IMR-90 (cell line): ENCODE measurements at regions not wholly inside any gene's neighbourhood (a gene's known extent, or its start where the extent isn't known, plus 50 kb on each side); places are given as distances from the start of the nearest gene placed in this dataset.

Experiments
- ATAC-seq: fragments of 200-7000 bp; cut with Tn5 transposase; 2 replicates; pipeline ENCODE4 v1.9.1; 2020; ENCODE audit warnings: low read depth, mild to moderate bottlenecking, moderate library complexity
- BruUV-seq: library from RNA; stranded (reverse); fragments of 400-500 nt; replicated peaks from 2 replicates; lab custom pipeline; 2021; lab: Mats Ljungman, UMichigan
- CTCF ChIA-PET: fragments of 300-600 bp; formaldehyde crosslinking; extraction: SDS; loops from one replicate; lab custom pipeline; 2021; ENCODE audit warnings: antibody characterized with exemption; lab: Yijun Ruan, JAX
- POLR2A ChIA-PET: fragments of 300-600 bp; sonication (Branson Sonifier 250); formaldehyde crosslinking; loops from one replicate; lab custom pipeline; 2022; ENCODE audit warnings: antibody characterized with exemption; ENCODE audit not compliant: unreplicated experiment; lab: Charles Lee
- DNase-seq: peaks from one replicate; pipeline ENCODE4 v3.0.0; 2013
- H2AFZ ChIP-seq: replicated peaks from 2 replicates; pipeline ENCODE3; 2013; ENCODE audit warnings: low read length, mild to moderate bottlenecking; ENCODE audit not compliant: poor library complexity
- H2AK5ac ChIP-seq: 2 replicates; pipeline ENCODE4 v1.6.1; 2013; ENCODE audit warnings: low read depth, low read length, inconsistent platforms
- H2AK9ac ChIP-seq: replicated peaks from 2 replicates; pipeline ENCODE3; 2013; ENCODE audit warnings: mild to moderate bottlenecking, low read depth, low read length, moderate library complexity; ENCODE audit not compliant: poor library complexity
- H2BK120ac ChIP-seq: 2 replicates; pipeline ENCODE4 v1.6.1; 2013; ENCODE audit warnings: low read depth, low read length, inconsistent platforms
- H2BK15ac ChIP-seq: 3 replicates; pipeline ENCODE4 v1.6.1; 2013; ENCODE audit warnings: low read depth, low read length, inconsistent platforms
- H2BK20ac ChIP-seq: 2 replicates; pipeline ENCODE4 v1.6.1; 2013; ENCODE audit warnings: low read depth, mild to moderate bottlenecking, inconsistent platforms, low read length, moderate library complexity
- H2BK5ac ChIP-seq: 2 replicates; pipeline ENCODE4 v1.6.1; 2013; ENCODE audit warnings: mild to moderate bottlenecking, low read depth, low read length, inconsistent platforms; ENCODE audit not compliant: poor library complexity, severe bottlenecking
- H3K14ac ChIP-seq: replicated peaks from 2 replicates; pipeline ENCODE4 v1.6.1; 2013; ENCODE audit warnings: low read depth, low read length, inconsistent platforms
- H3K18ac ChIP-seq: 2 replicates; pipeline ENCODE4 v1.6.1; 2013; ENCODE audit warnings: low read depth, low read length, control low read depth
- H3K23ac ChIP-seq: 2 replicates; pipeline ENCODE4 v1.6.1; 2013; ENCODE audit warnings: low read depth, low read length, inconsistent platforms
- H3K27ac ChIP-seq: 2 replicates; pipeline ENCODE4 v1.5.1; 2013; ENCODE audit warnings: mild to moderate bottlenecking, control low read depth, low read length; ENCODE audit not compliant: insufficient read depth
- H3K27me3 ChIP-seq: 2 replicates; pipeline ENCODE4 v1.6.1; 2013; ENCODE audit warnings: low read length; ENCODE audit not compliant: control insufficient read depth, insufficient read depth
- H3K36me3 ChIP-seq: 2 replicates; pipeline ENCODE4 v1.6.1; 2013; ENCODE audit warnings: low read length, mixed read lengths; ENCODE audit not compliant: control insufficient read depth, insufficient read depth
- H3K4ac ChIP-seq: 2 replicates; pipeline ENCODE4 v1.6.1; 2013; ENCODE audit warnings: low read depth, low read length, inconsistent platforms
- H3K4me1 ChIP-seq: 2 replicates; pipeline ENCODE4 v1.6.1; 2013; ENCODE audit warnings: low read length, mixed read lengths; ENCODE audit not compliant: control insufficient read depth, insufficient read depth
- H3K4me2 ChIP-seq: 2 replicates; pipeline ENCODE4 v1.6.1; 2013; ENCODE audit warnings: low read depth, mild to moderate bottlenecking, control low read depth, low read length, moderate library complexity
- H3K4me3 ChIP-seq: 2 replicates; pipeline ENCODE4 v1.5.1; 2013; ENCODE audit warnings: low read depth, mild to moderate bottlenecking, control low read depth, low read length, moderate library complexity; ENCODE audit not compliant: insufficient read depth
- H3K56ac ChIP-seq: 2 replicates; pipeline ENCODE4 v1.6.1; 2013; ENCODE audit warnings: low read length, inconsistent platforms; ENCODE audit not compliant: insufficient read depth; ENCODE audit errors: extremely low read depth
- H3K79me1 ChIP-seq, 2 experiments: 2 replicates each; pipeline ENCODE4 v1.6.1; 2013; ENCODE audit warnings: low read length in 2 of 2, inconsistent platforms in 1 of 2, low read depth in 1 of 2
- H3K9ac ChIP-seq: 2 replicates; pipeline ENCODE4 v1.6.1; 2013; ENCODE audit warnings: low read depth, low read length, control low read depth
- H3K9me1 ChIP-seq: 2 replicates; pipeline ENCODE4 v1.6.1; 2013; ENCODE audit warnings: low read length, inconsistent platforms; ENCODE audit not compliant: insufficient read depth
- H3K9me3 ChIP-seq: 2 replicates; pipeline ENCODE4 v1.6.1; 2013; ENCODE audit warnings: low read length; ENCODE audit not compliant: control insufficient read depth, insufficient read depth
- H4K20me1 ChIP-seq: 2 replicates; pipeline ENCODE4 v1.6.1; 2013; ENCODE audit warnings: low read length, inconsistent platforms; ENCODE audit not compliant: insufficient read depth
- H4K5ac ChIP-seq: 2 replicates; pipeline ENCODE4 v1.6.1; 2013; ENCODE audit warnings: mild to moderate bottlenecking, low read depth, low read length, control low read depth
- H4K8ac ChIP-seq, 2 experiments: 2 replicates each; pipeline ENCODE4 v1.6.1; 2013; ENCODE audit warnings: low read depth in 2 of 2, low read length in 2 of 2, control low read depth in 1 of 2, inconsistent platforms in 1 of 2
- H4K91ac ChIP-seq: 2 replicates; pipeline ENCODE4 v1.6.1; 2013; ENCODE audit warnings: low read depth, low read length, inconsistent platforms; ENCODE audit not compliant: insufficient read depth
- CEBPB ChIP-seq: IDR thresholded peaks from 2 replicates; pipeline ENCODE4 v1.6.1; 2012; ENCODE audit warnings: low read depth, low read length, improper control_type of control experiment
- CHD1 ChIP-seq: IDR thresholded peaks from 2 replicates; pipeline ENCODE4 v1.6.1; 2012; ENCODE audit warnings: low read depth, low read length, improper control_type of control experiment
- FOS ChIP-seq: fragments of 150-350 bp; IDR thresholded peaks from 2 replicates; pipeline ENCODE4 v1.6.1; 2016; ENCODE audit warnings: low read depth, low read length
- MAFK ChIP-seq: IDR thresholded peaks from 2 replicates; pipeline ENCODE4 v1.6.1; 2012; ENCODE audit warnings: low read depth, low read length, improper control_type of control experiment
- MAZ ChIP-seq: IDR thresholded peaks from 2 replicates; pipeline ENCODE4 v1.6.1; 2012; ENCODE audit warnings: low read depth, mild to moderate bottlenecking, low read length, improper control_type of control experiment, moderate library complexity, borderline replicate concordance
- MXI1 ChIP-seq: IDR thresholded peaks from 2 replicates; pipeline ENCODE4 v1.6.1; 2012; ENCODE audit warnings: low read depth, mild to moderate bottlenecking, low read length, moderate library complexity, borderline replicate concordance
- NFE2L2 ChIP-seq: fragments of 150-350 bp; IDR thresholded peaks from 2 replicates; pipeline ENCODE4 v1.6.1; 2016; ENCODE audit warnings: low read depth, mild to moderate bottlenecking, low read length
- POLR2A ChIP-seq: IDR thresholded peaks from 2 replicates; pipeline ENCODE4 v1.6.1; 2012; ENCODE audit warnings: mild to moderate bottlenecking, low read depth, low read length
- RAD21 ChIP-seq: IDR thresholded peaks from 2 replicates; pipeline ENCODE4 v1.6.1; 2012; ENCODE audit warnings: low read length, improper control_type of control experiment
- RCOR1 ChIP-seq: IDR thresholded peaks from 2 replicates; pipeline ENCODE4 v1.6.1; 2012; ENCODE audit warnings: mild to moderate bottlenecking, low read length, improper control_type of control experiment; ENCODE audit not compliant: insufficient replicate concordance
- RFX5 ChIP-seq: IDR thresholded peaks from 2 replicates; pipeline ENCODE4 v1.8.0; 2012; ENCODE audit warnings: low read depth, mild to moderate bottlenecking, low read length, moderate library complexity
- SMC3 ChIP-seq: fragments of 150-350 bp; IDR thresholded peaks from 2 replicates; pipeline ENCODE4 v1.6.1; 2016; ENCODE audit warnings: low read depth, mild to moderate bottlenecking, antibody characterized with exemption, low read length, moderate library complexity
- WGBS, 2 experiments: methylation state at CpG; one replicate each; pipeline versions ENCODE4 v1.1.5 to v1.1.7; 2013; ENCODE audit warnings: missing lambda C conversion rate in 2 of 2; ENCODE audit not compliant: insufficient read length in 1 of 2; ENCODE audit errors: extremely low coverage in 2 of 2; 5-methylcytosine and 5-hydroxymethylcytosine counted together
- dilution Hi-C: fragments of 300-500 bp; cut with HindIII; formaldehyde crosslinking; loops from one replicate; pipeline ENCODE4 v1.14.3; 2018; ENCODE audit warnings: low sequenced_read_pairs; ENCODE audit not compliant: unreplicated experiment
- in situ Hi-C: fragments of 300-500 bp; cut with MboI; formaldehyde crosslinking; loops from 3 replicates; pipeline ENCODE4 v1.14.3; 2019; ENCODE audit warnings: low sequenced_read_pairs, inconsistent platforms, mixed read lengths
- intact Hi-C: fragments of 100-400 bp; cut with micrococcal nuclease; formaldehyde crosslinking; loops from 2 replicates; pipeline ENCODE4 v1.10.0; 2022
- TF ChIP-seq, protein P1 (sequence below): conservative IDR thresholded peaks from 2 replicates; pipeline ENCODE4 v1.5.1; 2012; ENCODE audit warnings: mild to moderate bottlenecking, low read depth, low read length, improper control_type of control experiment
- TF ChIP-seq, protein P2 (sequence below): fragments of 150-350 bp; IDR thresholded peaks from 2 replicates; pipeline ENCODE4 v1.6.1; 2016; ENCODE audit warnings: low read depth, mild to moderate bottlenecking, low read length, moderate library complexity, borderline replicate concordance
- TF ChIP-seq, protein P3 (sequence below): fragments of 150-350 bp; IDR thresholded peaks from 2 replicates; pipeline ENCODE4 v1.6.1; 2017; ENCODE audit warnings: mild to moderate bottlenecking, antibody characterized with exemption, low read length, low read depth

DNA sequence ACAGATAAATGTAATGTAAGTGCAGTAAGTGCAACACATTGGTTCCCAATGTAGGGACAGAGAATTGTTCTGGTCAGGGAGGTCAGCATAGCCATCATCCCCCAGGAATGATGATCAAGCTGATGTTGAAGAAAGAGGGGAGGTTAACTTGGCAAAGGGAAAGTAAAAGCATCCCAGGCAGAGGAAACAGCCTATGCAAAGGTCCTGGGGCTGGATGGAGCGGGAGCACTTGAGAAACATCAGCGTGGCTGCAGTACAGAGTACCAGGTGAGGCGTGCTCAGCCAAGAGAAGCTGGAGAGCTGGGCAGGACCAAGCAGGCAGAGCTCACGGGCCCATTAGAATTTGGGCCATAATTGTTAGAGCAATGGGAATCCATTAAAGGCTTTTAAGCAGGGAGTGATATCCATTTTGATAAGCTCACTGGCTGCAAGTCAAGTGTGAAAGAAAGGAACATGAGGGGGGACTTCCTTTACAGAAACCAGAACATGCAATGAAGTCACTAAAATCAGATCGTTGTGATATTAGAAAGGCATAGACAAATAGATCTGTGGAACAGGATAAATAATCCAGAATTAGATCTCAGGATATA lies 50.1 kb upstream of the HAND1 start:
- Histone ChIP-seq H2AFZ (no peak overlapping the region), H3K9me3 (no peaks in the 10 kb centered on the region), H3K9ac (no peak overlapping the region), H3K4me2 (no peak overlapping the region), H3K14ac (no peak overlapping the region), H3K56ac (no peak overlapping the region), H3K36me3 (no peaks in the 10 kb centered on the region), H3K4ac (no peak overlapping the region), H2BK5ac (no peak overlapping the region), H3K18ac (no peak overlapping the region), H2AK9ac (no peak overlapping the region), H4K20me1 (no peaks in the 10 kb centered on the region), H2AK5ac (no peak overlapping the region), H3K79me1 (no peaks in the 10 kb centered on the region), H2BK20ac (no peak overlapping the region), H3K23ac (no peak overlapping the region), H3K4me1 (no peaks in the 10 kb centered on the region), H2BK15ac (no peak overlapping the region), H4K91ac (no peak overlapping the region), H3K27ac (no peak overlapping the region), H3K9me1 (no peaks in the 10 kb centered on the region), H3K27me3 (peaks cover 24% of the 10 kb centered on the region), H4K5ac (no peak overlapping the region), H2BK120ac (no peak overlapping the region), H4K8ac (no peak overlapping the region), H3K4me3 (no peak overlapping the region)
- dilution Hi-C loops (no loop called here), in situ Hi-C loops (no loop called here), intact Hi-C loops (no loop called here)
- ChIA-PET CTCF (no interaction called here), POLR2A (no interaction called here)
- DNase-seq: no peak
- TF ChIP-seq SMC3 (no peak), RAD21 (no peak), NFE2L2 (no peak), CEBPB (no peak), MXI1 (no peak), FOS (no peak), MAZ (no peak), POLR2A (no peak), RCOR1 (no peak), MAFK (no peak), CHD1 (no peak), RFX5 (no peak)
- TF ChIP-seq, protein P1, sequence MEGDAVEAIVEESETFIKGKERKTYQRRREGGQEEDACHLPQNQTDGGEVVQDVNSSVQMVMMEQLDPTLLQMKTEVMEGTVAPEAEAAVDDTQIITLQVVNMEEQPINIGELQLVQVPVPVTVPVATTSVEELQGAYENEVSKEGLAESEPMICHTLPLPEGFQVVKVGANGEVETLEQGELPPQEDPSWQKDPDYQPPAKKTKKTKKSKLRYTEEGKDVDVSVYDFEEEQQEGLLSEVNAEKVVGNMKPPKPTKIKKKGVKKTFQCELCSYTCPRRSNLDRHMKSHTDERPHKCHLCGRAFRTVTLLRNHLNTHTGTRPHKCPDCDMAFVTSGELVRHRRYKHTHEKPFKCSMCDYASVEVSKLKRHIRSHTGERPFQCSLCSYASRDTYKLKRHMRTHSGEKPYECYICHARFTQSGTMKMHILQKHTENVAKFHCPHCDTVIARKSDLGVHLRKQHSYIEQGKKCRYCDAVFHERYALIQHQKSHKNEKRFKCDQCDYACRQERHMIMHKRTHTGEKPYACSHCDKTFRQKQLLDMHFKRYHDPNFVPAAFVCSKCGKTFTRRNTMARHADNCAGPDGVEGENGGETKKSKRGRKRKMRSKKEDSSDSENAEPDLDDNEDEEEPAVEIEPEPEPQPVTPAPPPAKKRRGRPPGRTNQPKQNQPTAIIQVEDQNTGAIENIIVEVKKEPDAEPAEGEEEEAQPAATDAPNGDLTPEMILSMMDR: no peak
- TF ChIP-seq, protein P2, sequence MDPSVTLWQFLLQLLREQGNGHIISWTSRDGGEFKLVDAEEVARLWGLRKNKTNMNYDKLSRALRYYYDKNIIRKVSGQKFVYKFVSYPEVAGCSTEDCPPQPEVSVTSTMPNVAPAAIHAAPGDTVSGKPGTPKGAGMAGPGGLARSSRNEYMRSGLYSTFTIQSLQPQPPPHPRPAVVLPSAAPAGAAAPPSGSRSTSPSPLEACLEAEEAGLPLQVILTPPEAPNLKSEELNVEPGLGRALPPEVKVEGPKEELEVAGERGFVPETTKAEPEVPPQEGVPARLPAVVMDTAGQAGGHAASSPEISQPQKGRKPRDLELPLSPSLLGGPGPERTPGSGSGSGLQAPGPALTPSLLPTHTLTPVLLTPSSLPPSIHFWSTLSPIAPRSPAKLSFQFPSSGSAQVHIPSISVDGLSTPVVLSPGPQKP: no peak
- TF ChIP-seq, protein P3, sequence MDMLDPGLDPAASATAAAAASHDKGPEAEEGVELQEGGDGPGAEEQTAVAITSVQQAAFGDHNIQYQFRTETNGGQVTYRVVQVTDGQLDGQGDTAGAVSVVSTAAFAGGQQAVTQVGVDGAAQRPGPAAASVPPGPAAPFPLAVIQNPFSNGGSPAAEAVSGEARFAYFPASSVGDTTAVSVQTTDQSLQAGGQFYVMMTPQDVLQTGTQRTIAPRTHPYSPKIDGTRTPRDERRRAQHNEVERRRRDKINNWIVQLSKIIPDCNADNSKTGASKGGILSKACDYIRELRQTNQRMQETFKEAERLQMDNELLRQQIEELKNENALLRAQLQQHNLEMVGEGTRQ: no peak
- ATAC-seq: no peak
- BruUV-seq: no TSS peak
- 40% methylated on average over 1 of the region's 5 CpGs; no CpG with 5 or more reads in 1 of the 2 experiments for WGBS, 2 experiments
